HEK293 (cell line): ENCODE measurements at regions not wholly inside any gene's neighbourhood (a gene's known extent, or its start where the extent isn't known, plus 50 kb on each side); places are given as distances from the start of the nearest gene placed in this dataset.

Experiments used
- CTCF ChIA-PET: fragments of 350-600 bp; formaldehyde crosslinking; extraction: SDS; loops from one replicate; lab custom pipeline; 2021; ENCODE audit warnings: antibody characterized with exemption; lab: Yijun Ruan, JAX
- POLR2A ChIA-PET: fragments of 300-600 bp; formaldehyde crosslinking; extraction: SDS; loops from one replicate; lab custom pipeline; 2020; ENCODE audit warnings: antibody characterized with exemption, inconsistent platforms; lab: Yijun Ruan, JAX
- H3K27ac ChIP-seq: fragments of 200-500 bp; sonication (Bioruptor generic); 2 replicates; pipeline ENCODE4 v1.5.1; 2014; ENCODE audit warnings: low read depth, low read length, control low read depth, inconsistent platforms; ENCODE audit errors: extremely low read depth
- H3K36me3 ChIP-seq, 2 experiments: fragments of 200-500 bp in 1 of 2; sonication (Bioruptor generic) in 1 of 2; 1 replicate in 1 of 2; 2 replicates in 1 of 2; pipeline ENCODE4 v1.5.1; 2014 to 2017; ENCODE audit warnings: inconsistent platforms in 2 of 2, low read length in 2 of 2; ENCODE audit not compliant: control insufficient read depth in 2 of 2, insufficient read depth in 1 of 2
- H3K4me1 ChIP-seq: fragments of 200-500 bp; sonication (Bioruptor generic); 2 replicates; pipeline ENCODE4 v1.5.1; 2014; ENCODE audit warnings: mild to moderate bottlenecking, low read length, inconsistent platforms; ENCODE audit not compliant: control insufficient read depth, insufficient read depth
- H3K4me3 ChIP-seq: 2 replicates; pipeline ENCODE4 v1.5.1; 2011; ENCODE audit warnings: low read depth, mild to moderate bottlenecking, control low read depth, low read length, moderate library complexity
- H3K9me3 ChIP-seq: fragments of 200-500 bp; sonication (Bioruptor generic); 2 replicates; pipeline ENCODE4 v1.5.1; 2014; ENCODE audit warnings: low read depth, low read length, inconsistent platforms; ENCODE audit not compliant: control insufficient read depth, insufficient read depth
- INSM2 ChIP-seq: fragments of 450-650 bp; formaldehyde crosslinking; IDR thresholded peaks from 2 replicates; pipeline ENCODE4 v1.5.1; 2016; ENCODE audit warnings: missing biosample characterization, missing genetic modification characterization
- PRDM1 ChIP-seq: fragments of 450-650 bp; formaldehyde crosslinking; IDR thresholded peaks from 2 replicates; pipeline ENCODE4; 2016; ENCODE audit warnings: missing biosample characterization, missing genetic modification characterization
- PRDM10 ChIP-seq: fragments of 450-650 bp; formaldehyde crosslinking; IDR thresholded peaks from 2 replicates; pipeline ENCODE4 v1.5.1; 2016; ENCODE audit warnings: missing biosample characterization, missing genetic modification characterization
- TSHZ1 ChIP-seq: fragments of 450-650 bp; formaldehyde crosslinking; IDR thresholded peaks from 2 replicates; pipeline ENCODE4 v1.5.1; 2016; ENCODE audit warnings: missing biosample characterization, missing genetic modification characterization, borderline replicate concordance
- YY2 ChIP-seq: fragments of 450-650 bp; formaldehyde crosslinking; IDR thresholded peaks from 2 replicates; pipeline ENCODE4 v1.5.1; 2016; ENCODE audit warnings: missing biosample characterization, missing genetic modification characterization
- ZFP3 ChIP-seq: fragments of 450-650 bp; formaldehyde crosslinking; IDR thresholded peaks from 2 replicates; pipeline ENCODE4 v1.5.1; 2016; ENCODE audit warnings: low read depth, missing biosample characterization, missing genetic modification characterization
- ZNF146 ChIP-seq: fragments of 450-650 bp; formaldehyde crosslinking; IDR thresholded peaks from 2 replicates; pipeline ENCODE4 v1.5.1; 2016; ENCODE audit warnings: missing biosample characterization, missing genetic modification characterization
- ZNF202 ChIP-seq: fragments of 450-650 bp; formaldehyde crosslinking; IDR thresholded peaks from 2 replicates; pipeline ENCODE4 v1.5.1; 2016; ENCODE audit warnings: missing biosample characterization, missing genetic modification characterization, borderline replicate concordance
- ZNF239 ChIP-seq: fragments of 450-650 bp; formaldehyde crosslinking; IDR thresholded peaks from 2 replicates; pipeline ENCODE4 v1.5.1; 2016; ENCODE audit warnings: missing biosample characterization, missing genetic modification characterization
- ZNF280C ChIP-seq: fragments of 450-650 bp; formaldehyde crosslinking; IDR thresholded peaks from 2 replicates; pipeline ENCODE4 v1.5.1; 2016; ENCODE audit warnings: missing biosample characterization, missing genetic modification characterization
- ZNF610 ChIP-seq: fragments of 450-650 bp; formaldehyde crosslinking; IDR thresholded peaks from 2 replicates; pipeline ENCODE4 v1.5.1; 2016; ENCODE audit warnings: missing biosample characterization, missing genetic modification characterization, borderline replicate concordance
- ZNF624 ChIP-seq: fragments of 450-650 bp; formaldehyde crosslinking; IDR thresholded peaks from 2 replicates; pipeline ENCODE4 v1.5.1; 2017; ENCODE audit warnings: missing biosample characterization, missing genetic modification characterization
- ZNF645 ChIP-seq: fragments of 450-650 bp; formaldehyde crosslinking; IDR thresholded peaks from 2 replicates; pipeline ENCODE4; 2016; ENCODE audit warnings: missing biosample characterization, missing genetic modification characterization
- ZNF785 ChIP-seq: fragments of 450-650 bp; formaldehyde crosslinking; IDR thresholded peaks from 2 replicates; pipeline ENCODE4 v1.5.1; 2016; ENCODE audit warnings: missing biosample characterization, missing genetic modification characterization

- no peak for TF ChIP-seq INSM2
- TF ChIP-seq ZNF146 (tag by site-specific recombination), result no peak
- TF ChIP-seq ZNF239 (tag by site-specific recombination), result no peak
- no peak for TF ChIP-seq ZNF624
- TF ChIP-seq PRDM1 (tag by site-specific recombination), result no peak
- no peak for TF ChIP-seq ZNF785 (tag by site-specific recombination)
Observed at GRCh38 chr5:29960323-29960722, 1233.2 kb upstream of the CDH6 start (continued).

GRCh38 chr5:29950416-29951145 is 1242.9 kb upstream of the CDH6 start:
- H3K4me1 ChIP-seq, result no peaks in the 10 kb centered on the region
- no peaks in the 10 kb centered on the region for H3K9me3 ChIP-seq
- ChIA-PET POLR2A (interaction anchor here (0.7 kb wide), 1 partner anchor 358 kb away, joined by 4 read pairs; no protein-coding TSS in a partner anchor), CTCF (no interaction called here)
- H3K27ac ChIP-seq, result no peak overlapping the region
- no peak overlapping the region for H3K4me3 ChIP-seq
- H3K36me3 ChIP-seq, result no peaks in the 10 kb centered on the region
- TF ChIP-seq TSHZ1 (tag by site-specific recombination), result no peak
- TF ChIP-seq ZNF202, result no peak
- TF ChIP-seq ZFP3 (tag by site-specific recombination), result no peak

GRCh38 chr5:29949301-29949872 is 1244.1 kb upstream of the CDH6 start:
- no peak overlapping the region for H3K27ac ChIP-seq
- CTCF ChIA-PET, result no interaction called here
- no peak overlapping the region for H3K4me3 ChIP-seq
- H3K4me1 ChIP-seq, result no peaks in the 10 kb centered on the region
- no peaks in the 10 kb centered on the region for H3K36me3 ChIP-seq
- POLR2A ChIA-PET, result no interaction called here
- H3K9me3 ChIP-seq, result no peaks in the 10 kb centered on the region
- TF ChIP-seq YY2 (no peak), ZNF280C (no peak), ZNF610 (tag by site-specific recombination) (no peak), ZNF239 (tag by site-specific recombination) (no peak), ZNF645 (tag by site-specific recombination) (no peak), PRDM10 (tag by site-specific recombination) (no peak)
